ENCODE measurements at regions not wholly inside any gene's neighbourhood (a gene's known extent, or its start where the extent isn't known, plus 50 kb on each side); places are given as distances from the start of the nearest gene placed in this dataset.

DNA sequence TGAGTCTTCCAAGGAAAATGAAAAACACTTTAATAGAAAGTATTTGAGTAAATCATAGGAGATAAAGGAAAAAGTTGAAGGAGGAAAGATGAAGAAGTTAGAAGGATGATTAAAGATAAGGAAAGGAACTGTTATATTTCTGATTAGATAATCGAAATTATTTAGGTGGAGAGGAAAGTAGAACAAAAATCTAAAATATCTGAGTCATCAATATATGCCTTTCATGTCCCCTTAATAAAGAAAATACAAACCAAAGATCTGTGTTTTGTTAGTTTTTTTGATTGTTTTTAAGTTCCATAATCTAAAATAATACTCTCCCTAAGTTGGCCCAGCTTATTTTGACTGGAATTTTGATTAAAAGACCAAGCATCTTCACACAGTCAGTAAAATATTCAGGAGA is 412.9 kb upstream of the DDX18 start:
- no peak for DNase-seq

GRCh38 chr2:117406443-117406842 is 408.0 kb upstream of the DDX18 start:
- DNase-seq, result no peak

GRCh38 chr2:117407746-117408145 is 406.7 kb upstream of the DDX18 start:
- DNase-seq, result no peak

- no peak for DNase-seq
Measured at GRCh38 chr2:117409443-117409842, 405.0 kb upstream of the DDX18 start.

GRCh38 chr2:117411983-117412382 is 402.5 kb upstream of the DDX18 start:
- DNase-seq, result no peak

GRCh38 chr2:117432746-117433145 is 381.7 kb upstream of the DDX18 start:
- DNase-seq, result no peak

DNA sequence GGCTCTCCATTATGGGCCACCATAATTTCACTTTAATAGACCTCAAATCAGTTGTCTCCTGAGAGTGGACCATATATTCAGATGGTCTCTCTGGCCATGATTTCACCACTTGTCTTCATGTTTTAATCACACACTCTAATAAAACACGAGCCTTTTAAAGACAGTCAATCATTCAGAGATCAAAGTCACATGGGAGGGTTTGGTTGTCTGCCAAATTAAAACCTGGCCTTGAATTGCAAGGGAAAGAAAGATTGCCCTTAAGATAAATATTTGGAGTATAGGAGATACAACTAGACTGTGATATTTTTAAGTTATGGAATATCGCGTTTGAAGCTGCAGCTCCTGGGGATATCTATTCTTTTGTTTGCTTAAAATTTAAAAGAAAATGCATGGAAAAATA is 377.8 kb upstream of the DDX18 start:
- peak; percentile 27 for DNase-seq

DNA sequence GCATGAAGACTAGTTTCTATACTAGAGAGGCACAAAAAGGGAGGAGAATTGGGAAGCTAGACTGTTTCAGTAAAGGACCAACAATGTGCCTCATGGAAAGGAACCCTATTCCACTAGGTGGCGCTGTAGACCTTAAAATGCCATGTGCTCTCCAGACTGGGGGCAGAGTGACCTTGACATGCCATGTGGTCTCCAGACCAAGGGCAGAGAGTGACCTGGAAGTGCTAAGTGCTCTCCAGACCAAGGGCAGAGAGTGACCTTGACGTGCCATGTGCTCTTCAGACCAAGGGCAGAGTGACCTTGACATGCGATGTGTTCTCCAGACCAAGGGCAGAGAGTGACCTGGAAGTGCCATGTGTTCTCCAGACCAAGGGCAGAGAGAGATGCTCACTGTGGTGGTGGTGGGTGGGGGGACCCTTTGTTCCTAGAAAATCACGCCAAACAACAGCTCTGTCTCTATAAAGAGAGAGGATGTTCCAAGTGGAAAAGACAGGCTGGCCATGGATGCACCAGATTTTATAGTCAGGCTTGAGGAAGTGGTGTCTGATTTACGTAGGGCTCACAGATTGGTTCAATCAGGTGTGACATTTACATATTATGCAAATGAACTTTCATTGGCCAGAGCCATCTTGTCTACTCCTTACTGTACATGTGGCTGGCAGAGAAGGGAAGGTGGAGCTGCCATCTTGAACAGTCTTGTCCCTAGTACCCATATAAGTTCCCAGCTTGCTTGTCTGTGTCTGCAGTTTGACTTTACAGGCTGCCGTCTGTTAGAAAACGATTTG is 344.0 kb upstream of the DDX18 start:
- peak; percentile 26 for DNase-seq

- peak; percentile 42 for DNase-seq
Measured at GRCh38 chr2:117481608-117482007, 332.9 kb upstream of the DDX18 start.

DNA sequence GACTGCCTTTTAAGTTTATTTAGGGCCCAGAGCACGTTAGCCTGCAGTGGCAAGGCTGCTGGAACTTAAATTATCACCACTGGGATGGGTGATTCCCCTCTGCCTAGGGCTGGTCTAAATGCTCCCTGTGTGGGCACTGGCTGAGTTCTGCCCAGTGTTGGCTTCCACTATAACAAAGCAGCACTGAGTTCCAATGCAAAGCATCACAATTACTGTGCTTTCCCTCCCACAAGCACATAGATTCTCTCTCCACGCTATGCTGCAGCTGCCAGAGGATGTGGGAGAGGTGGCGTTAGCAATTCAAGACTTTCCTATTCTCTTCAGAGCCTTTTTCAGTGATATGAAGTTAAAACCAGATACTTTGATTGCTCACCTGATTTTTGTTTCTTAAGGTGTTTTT is 328.9 kb upstream of the DDX18 start:
- no peak for DNase-seq

DNA sequence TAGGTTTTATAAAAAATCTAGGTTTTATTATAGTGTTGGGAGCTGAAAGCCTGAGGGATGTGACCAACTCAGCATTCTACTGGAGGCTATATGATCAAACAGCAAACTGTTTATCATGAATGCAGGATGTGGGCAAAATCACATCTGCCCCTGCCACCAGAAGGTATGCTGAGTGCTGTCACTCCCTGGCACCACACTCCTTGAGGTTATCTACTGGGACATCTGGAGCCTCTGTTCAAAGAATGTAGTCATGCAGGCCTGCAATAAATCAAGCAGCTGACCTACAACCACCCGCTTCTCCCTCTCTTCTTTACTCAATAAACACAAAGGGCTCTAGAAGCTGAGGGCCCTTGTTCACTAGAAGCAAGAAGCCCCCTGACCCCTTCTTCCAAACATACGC is 328.4 kb upstream of the DDX18 start:
- no peak for DNase-seq

DNA sequence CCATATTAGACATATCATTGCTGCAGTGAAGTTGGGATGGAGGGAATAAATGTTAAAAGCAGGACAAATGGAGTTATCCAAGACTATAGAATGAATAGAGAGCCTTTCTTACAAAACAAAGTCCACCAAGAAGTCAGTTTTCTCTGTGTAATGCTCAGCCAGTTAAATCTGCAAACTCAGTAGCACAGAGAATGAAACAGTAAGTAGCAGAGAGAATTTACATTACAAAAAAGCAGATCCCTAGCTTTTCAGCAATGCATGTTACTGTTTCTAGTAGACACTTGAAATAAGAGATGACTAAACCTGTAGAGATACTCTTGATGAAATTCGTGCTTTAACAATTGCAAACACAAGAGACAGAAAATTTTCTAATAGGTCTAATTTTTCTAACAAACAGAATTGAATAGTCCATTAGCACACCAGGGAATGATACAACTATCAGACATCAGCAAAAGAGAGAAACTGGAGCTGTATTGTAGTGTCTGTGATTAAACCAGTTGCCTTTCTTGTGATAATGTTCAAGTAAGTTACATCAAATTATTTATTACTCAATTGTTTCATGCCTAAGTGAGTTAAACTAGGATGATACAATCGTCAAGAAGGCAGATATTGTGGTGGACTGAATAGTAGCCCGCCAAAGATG is 322.2 kb upstream of the DDX18 start:
- no peak for DNase-seq

DNA sequence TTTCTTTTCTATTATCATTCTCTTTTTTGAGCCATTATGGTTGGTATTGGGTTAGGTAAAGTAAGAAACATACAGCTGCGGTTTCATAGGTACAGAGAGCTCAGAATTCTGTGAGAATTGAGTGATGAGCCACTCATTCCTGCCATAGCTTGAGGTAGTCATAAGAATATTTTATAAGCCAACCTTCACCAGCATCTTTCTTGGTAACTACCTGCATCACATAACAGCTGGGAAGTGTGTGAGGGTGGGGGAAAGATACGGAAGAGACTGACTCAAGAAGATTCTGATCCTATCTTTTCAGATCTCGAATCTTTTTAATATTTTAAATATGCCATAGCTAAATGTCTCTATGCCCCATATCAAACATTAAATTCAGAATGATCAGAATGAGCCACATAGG is 313.8 kb upstream of the DDX18 start:
- DNase-seq, result no peak

- DNase-seq, result no peak
Measured at GRCh38 chr2:117502121-117502520, 312.4 kb upstream of the DDX18 start.

GRCh38 chr2:117512307-117512706 is 302.2 kb upstream of the DDX18 start:
- no peak for DNase-seq

GRCh38 chr2:117514371-117514770 is 300.1 kb upstream of the DDX18 start:
- DNase-seq, result no peak

- DNase-seq, result no peak
Measured at GRCh38 chr2:117519238-117519637, 295.3 kb upstream of the DDX18 start.

DNA sequence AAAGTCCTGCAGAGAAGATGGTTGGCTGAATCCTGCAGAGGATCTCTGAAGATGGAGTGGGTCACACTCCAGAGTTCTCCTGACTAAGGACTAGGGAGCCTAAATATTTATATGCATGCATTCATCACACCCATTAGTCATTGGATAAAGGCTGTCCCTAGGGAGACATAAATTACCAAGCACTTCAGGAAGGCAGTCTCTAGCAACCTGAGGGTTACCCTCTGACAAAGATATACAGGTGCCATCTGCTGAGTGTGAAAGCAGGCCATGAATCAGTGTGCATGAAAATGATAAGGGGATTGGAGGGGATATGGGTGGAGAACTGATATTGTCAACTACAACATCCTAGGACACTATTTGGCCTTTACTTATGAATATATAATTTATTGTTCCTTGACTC is 294.8 kb upstream of the DDX18 start:
- DNase-seq, result peak; percentile 4

DNA sequence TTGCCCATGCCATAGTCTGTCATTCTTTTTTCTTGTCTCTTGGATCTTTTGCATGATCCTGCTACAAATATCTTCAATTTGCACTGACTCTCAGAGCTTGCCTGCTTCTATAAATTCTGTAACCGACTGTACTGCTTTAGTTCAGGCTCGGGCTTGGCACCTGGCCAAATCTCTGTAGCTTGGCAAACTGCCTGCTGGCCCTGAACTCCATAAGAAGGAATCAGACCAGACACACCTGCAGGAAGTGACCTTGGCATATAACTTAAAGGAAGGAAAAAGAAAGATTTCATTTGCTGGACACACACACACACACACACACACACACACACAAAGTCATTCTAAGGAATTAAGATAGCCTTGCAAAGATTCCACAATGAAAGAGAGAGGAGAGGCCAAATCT is 291.2 kb upstream of the DDX18 start:
- peak; percentile 86 for DNase-seq

DNA sequence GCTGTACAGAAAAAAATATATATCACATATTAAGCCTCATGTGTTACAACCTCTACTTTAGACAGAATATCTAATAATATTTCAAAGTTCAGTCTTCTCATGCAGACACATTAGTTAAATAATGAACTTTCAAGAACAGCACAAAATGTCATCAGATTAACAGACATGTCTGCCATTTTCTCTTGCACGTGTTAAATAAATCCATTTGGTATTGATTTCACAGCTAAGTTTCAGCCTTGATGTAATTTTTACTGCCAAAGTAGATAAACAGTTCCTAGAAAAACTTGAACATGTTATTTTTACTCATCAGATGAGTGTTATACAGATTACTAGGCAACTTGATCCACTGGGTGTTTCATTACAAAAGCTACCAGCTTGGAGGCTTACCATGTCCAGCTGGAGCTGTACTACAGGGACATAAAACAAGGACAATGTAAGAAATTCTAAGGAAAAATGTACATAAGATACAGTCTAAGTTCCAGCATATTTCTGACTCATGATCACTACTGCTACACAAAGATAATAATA is 290.7 kb upstream of the DDX18 start:
- DNase-seq, result no peak

- DNase-seq, result no peak
Measured at GRCh38 chr2:117536139-117536538, 278.4 kb upstream of the DDX18 start.

GRCh38 chr2:117537032-117537431 is 277.5 kb upstream of the DDX18 start:
- no peak for DNase-seq

- no peak for DNase-seq
Measured at GRCh38 chr2:117551858-117552257, 262.6 kb upstream of the DDX18 start.

- no peak for DNase-seq
Measured at GRCh38 chr2:117553448-117553847, 261.0 kb upstream of the DDX18 start.

GRCh38 chr2:117555965-117556364 is 258.5 kb upstream of the DDX18 start:
- DNase-seq, result peak; percentile 52
